ENCODE measurements at regions not wholly inside any gene's neighbourhood (a gene's known extent, or its start where the extent isn't known, plus 50 kb on each side); places are given as distances from the start of the nearest gene placed in this dataset.

DNA sequence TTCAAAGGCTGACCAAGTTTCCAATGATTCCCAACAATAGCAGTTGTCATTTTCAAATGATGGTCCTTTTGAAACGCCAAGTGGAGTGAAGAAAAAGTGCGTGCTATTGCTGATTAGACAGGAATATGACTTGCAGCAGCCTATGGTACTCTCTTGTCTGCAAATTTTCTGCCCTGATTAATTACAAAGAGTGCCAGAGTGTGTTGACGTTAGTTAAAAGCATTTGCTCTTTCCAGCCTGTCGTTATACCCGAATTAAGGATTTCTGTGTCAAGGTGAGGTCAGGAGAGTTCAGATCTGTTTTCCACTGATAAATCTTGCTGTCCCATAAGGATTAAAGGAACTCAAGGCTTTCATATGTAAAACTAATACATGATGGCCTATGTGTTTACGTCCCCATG lies 75.0 kb upstream of the ADAMTS18 start (continued):
- TF ChIP-seq FOSL1 (IDR thresholded peaks at IDR 0.05; ENCODE audit: insufficient read depth, low read depth, low read length) (no peak), JUN (IDR thresholded peaks at IDR 0.05; ENCODE audit: low read depth, low read length) (no peak), BACH1 (IDR thresholded peaks at IDR 0.05; ENCODE audit: low read length) (no peak), EP300 (IDR thresholded peaks at IDR 0.05; ENCODE audit: borderline replicate concordance in 1 of 2, low read depth in 2 of 2, low read length in 2 of 2) (no peak), SIN3A (conservative IDR thresholded peaks at IDR 0.05 in 1 of 2, IDR thresholded peaks at IDR 0.05 in 1 of 2; ENCODE audit: low read depth in 1 of 2, low read length in 2 of 2) (no peak), GABPA (IDR thresholded peaks at IDR 0.05; ENCODE audit: borderline replicate concordance, insufficient read depth, low read length) (no peak)
- TF ChIP-seq, protein P1, sequence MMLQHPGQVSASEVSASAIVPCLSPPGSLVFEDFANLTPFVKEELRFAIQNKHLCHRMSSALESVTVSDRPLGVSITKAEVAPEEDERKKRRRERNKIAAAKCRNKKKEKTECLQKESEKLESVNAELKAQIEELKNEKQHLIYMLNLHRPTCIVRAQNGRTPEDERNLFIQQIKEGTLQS (IDR thresholded peaks at IDR 0.05; ENCODE audit: insufficient read depth, low read depth, low read length) = no peak

Data from H1 (cell line).